ENCODE measurements at regions not wholly inside any gene's neighbourhood (a gene's known extent, or its start where the extent isn't known, plus 50 kb on each side); places are given as distances from the start of the nearest gene placed in this dataset.

DNA sequence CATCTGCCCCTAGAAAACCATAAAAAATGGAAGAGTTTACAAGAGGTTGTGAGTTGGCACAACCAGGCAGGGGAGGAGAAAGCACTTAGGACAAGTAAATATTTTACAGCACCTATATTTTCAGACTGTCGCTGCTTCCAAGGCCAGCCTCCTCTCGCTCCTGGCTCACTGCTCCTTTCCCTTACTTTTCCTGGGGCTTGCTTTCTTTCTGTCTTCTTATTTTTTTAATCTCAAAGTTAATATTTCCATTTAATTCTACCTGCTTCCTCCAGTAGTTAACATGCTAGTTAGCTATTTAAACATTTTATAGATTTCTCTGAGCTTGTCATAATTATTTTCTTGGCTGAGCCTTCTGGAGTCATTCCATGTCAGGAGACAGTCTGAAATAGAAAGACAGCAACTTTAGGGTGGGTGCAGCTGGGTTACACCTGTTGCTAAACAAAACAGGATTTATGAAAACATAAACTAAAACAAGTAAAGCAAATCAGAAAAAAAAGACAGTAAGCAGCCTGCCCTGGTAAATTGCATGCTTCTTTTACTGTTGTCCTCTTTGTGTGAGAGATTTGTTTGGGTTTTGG lies 330.1 kb downstream of the DLEU7 start:
- no peak overlapping the region for H3K4me3 ChIP-seq (ENCODE audit: low read depth, low read length)
- no peak for DNase-seq (ENCODE audit: low read depth)
- no peak for TF ChIP-seq CTCF (IDR thresholded peaks at IDR 0.05; ENCODE audit: low read depth, low read length, missing control alignments)

- no peak overlapping the region for H3K4me3 ChIP-seq (ENCODE audit: low read depth, low read length)
- no peak for DNase-seq (ENCODE audit: low read depth)
- TF ChIP-seq CTCF (IDR thresholded peaks at IDR 0.05; ENCODE audit: low read depth, low read length, missing control alignments) = no peak
Measured at GRCh38 chr13:50514249-50514648, 329.2 kb downstream of the DLEU7 start.

- DNase-seq (ENCODE audit: low read depth) = no peak
- no peak overlapping the region for H3K4me3 ChIP-seq (ENCODE audit: low read depth, low read length)
- TF ChIP-seq CTCF (IDR thresholded peaks at IDR 0.05; ENCODE audit: low read depth, low read length, missing control alignments) = no peak
Measured at GRCh38 chr13:50518131-50518530, 325.4 kb downstream of the DLEU7 start.

- no peak overlapping the region for H3K4me3 ChIP-seq (ENCODE audit: low read depth, low read length)
- no peak for TF ChIP-seq CTCF (IDR thresholded peaks at IDR 0.05; ENCODE audit: low read depth, low read length, missing control alignments)
- no peak for DNase-seq (ENCODE audit: low read depth)
Measured at GRCh38 chr13:50518781-50519201, 324.7 kb downstream of the DLEU7 start.

DNA sequence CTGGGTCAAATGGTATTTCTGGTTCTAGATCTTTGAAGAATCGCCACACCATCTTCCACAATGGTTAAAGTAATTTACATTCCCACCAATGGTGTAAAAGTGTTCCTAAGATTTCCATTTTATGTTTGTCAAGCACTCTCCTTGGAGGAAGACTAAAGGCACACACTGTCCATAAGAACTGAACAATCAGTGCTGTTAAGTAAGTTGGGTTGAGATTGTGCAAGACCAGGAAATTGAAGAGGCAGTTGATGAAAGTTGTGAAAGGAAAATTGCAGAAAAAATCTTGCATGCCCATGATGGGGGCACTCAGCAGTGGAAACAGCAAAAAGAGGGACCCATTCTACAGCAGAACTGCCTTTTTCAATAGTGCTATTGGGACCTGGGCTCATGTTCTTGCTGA lies 323.6 kb downstream of the DLEU7 start:
- no peak for TF ChIP-seq CTCF (IDR thresholded peaks at IDR 0.05; ENCODE audit: low read depth, low read length, missing control alignments)
- H3K4me3 ChIP-seq (ENCODE audit: low read depth, low read length) = no peak overlapping the region
- no peak for DNase-seq (ENCODE audit: low read depth)

- H3K4me3 ChIP-seq (ENCODE audit: low read depth, low read length) = no peak overlapping the region
- TF ChIP-seq CTCF (IDR thresholded peaks at IDR 0.05; ENCODE audit: low read depth, low read length, missing control alignments) = no peak
- no peak for DNase-seq (ENCODE audit: low read depth)
Measured at GRCh38 chr13:50521006-50521830, 322.3 kb downstream of the DLEU7 start.

- DNase-seq (ENCODE audit: low read depth) = no peak
- no peak for TF ChIP-seq CTCF (IDR thresholded peaks at IDR 0.05; ENCODE audit: low read depth, low read length, missing control alignments)
- no peak overlapping the region for H3K4me3 ChIP-seq (ENCODE audit: low read depth, low read length)
Measured at GRCh38 chr13:50521831-50522149, 321.7 kb downstream of the DLEU7 start.

Data from GM12864 (cell line).